NCI-H82 treated with DMSO at 0.1 percent for 48 hours (cell line): ENCODE measurements at regions not wholly inside any gene's neighbourhood (a gene's known extent, or its start where the extent isn't known, plus 50 kb on each side); places are given as distances from the start of the nearest gene placed in this dataset.

ENCODE experiments used
- DNase-seq: peaks from one replicate; lab custom pipeline; 2025; ENCODE audit not compliant: unreplicated experiment; lab: John Stamatoyannopoulos, UW

- DNase-seq, result no peak
Measured at GRCh38 chr12:124517260-124518050, 50.0 kb downstream of the NCOR2 start.

GRCh38 chr12:124516850-124517249 lies 50.6 kb downstream of the NCOR2 start:
- no peak for DNase-seq

- no peak for DNase-seq
Measured at GRCh38 chr12:124515981-124516380, 51.4 kb downstream of the NCOR2 start.

GRCh38 chr12:124514996-124515932 lies 52.1 kb downstream of the NCOR2 start:
- no peak for DNase-seq

- no peak for DNase-seq
Measured at GRCh38 chr12:124514145-124514995, 53.0 kb downstream of the NCOR2 start.

- no peak for DNase-seq
Measured at GRCh38 chr12:124513297-124513867, 54.0 kb downstream of the NCOR2 start.

GRCh38 chr12:124512667-124513296 lies 54.6 kb downstream of the NCOR2 start:
- DNase-seq, result no peak

- DNase-seq, result no peak
Measured at GRCh38 chr12:124511259-124511985, 56.0 kb downstream of the NCOR2 start.

- no peak for DNase-seq
Measured at GRCh38 chr12:124510301-124510970, 57.0 kb downstream of the NCOR2 start.

- DNase-seq, result no peak
Measured at GRCh38 chr12:124509676-124510300, 57.6 kb downstream of the NCOR2 start.

- DNase-seq, result no peak
Measured at GRCh38 chr12:124509300-124509675, 58.1 kb downstream of the NCOR2 start.

GRCh38 chr12:124508381-124509079 lies 58.9 kb downstream of the NCOR2 start:
- DNase-seq, result no peak

- DNase-seq, result no peak
Measured at GRCh38 chr12:124507188-124508109, 60.0 kb downstream of the NCOR2 start.

GRCh38 chr12:124506832-124507153 lies 60.6 kb downstream of the NCOR2 start:
- no peak for DNase-seq

GRCh38 chr12:124506145-124506831 lies 61.1 kb downstream of the NCOR2 start:
- DNase-seq, result no peak

GRCh38 chr12:124505001-124505818 lies 62.2 kb downstream of the NCOR2 start:
- DNase-seq, result no peak
